GM19035 (cell line): ENCODE measurements at regions not wholly inside any gene's neighbourhood (a gene's known extent, or its start where the extent isn't known, plus 50 kb on each side); places are given as distances from the start of the nearest gene placed in this dataset.
"Not testable (repeated sequence)": the region's sequence is repeated elsewhere in the genome, so short reads cannot be mapped to it uniquely, and the experiment has no call there.

Experiments
- ATAC-seq: cut with Tn5 transposase; IDR thresholded peaks from one replicate; pipeline ENCODE4 v1.9.1; 2021; ENCODE audit not compliant: unreplicated experiment

DNA sequence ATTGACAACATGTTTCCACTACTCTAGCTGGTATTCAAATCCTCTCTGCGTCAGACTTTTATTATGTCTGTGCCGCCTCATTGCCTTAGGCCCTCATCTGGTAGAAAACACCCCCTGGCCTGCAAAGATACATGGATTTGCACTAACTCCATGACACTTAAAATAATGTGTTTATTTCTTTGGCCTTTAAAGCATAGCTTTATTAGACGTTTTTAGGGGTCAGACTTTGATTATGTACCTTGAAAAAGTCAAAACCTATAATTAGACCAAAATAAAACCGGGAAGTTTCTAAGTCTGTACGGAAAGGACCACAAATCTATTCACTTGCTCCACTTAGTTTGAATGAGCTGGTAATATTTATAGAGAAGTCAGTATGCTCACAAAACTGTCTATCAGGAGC, 357.9 kb upstream of the NOX3 start:
- ATAC-seq: no peak

GRCh38 chr6:155807243-155807642, 351.6 kb upstream of the NOX3 start:
- ATAC-seq: no peak

DNA sequence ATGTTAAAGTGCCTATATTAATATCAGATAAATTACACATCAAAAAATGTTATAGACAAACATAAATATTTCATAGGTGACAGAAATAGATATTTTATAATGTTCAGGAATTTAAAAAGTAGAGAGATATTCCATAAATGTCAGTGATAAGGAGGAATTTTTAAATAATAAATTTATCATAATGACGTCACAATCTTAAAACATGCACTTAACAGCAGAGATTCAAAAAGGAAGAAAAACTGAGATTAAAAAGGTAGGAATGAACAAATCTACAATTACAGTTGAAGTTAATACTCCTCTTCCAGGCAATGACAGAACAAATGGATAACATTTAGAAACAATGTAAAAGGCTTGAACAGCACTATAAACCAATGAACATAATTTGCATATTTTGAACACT, 345.4 kb upstream of the NOX3 start:
- no peak for ATAC-seq

- not testable (repeated sequence) for ATAC-seq
These were observed 343.2 kb upstream of the NOX3 start for GRCh38 chr6:155798876-155799275.

DNA sequence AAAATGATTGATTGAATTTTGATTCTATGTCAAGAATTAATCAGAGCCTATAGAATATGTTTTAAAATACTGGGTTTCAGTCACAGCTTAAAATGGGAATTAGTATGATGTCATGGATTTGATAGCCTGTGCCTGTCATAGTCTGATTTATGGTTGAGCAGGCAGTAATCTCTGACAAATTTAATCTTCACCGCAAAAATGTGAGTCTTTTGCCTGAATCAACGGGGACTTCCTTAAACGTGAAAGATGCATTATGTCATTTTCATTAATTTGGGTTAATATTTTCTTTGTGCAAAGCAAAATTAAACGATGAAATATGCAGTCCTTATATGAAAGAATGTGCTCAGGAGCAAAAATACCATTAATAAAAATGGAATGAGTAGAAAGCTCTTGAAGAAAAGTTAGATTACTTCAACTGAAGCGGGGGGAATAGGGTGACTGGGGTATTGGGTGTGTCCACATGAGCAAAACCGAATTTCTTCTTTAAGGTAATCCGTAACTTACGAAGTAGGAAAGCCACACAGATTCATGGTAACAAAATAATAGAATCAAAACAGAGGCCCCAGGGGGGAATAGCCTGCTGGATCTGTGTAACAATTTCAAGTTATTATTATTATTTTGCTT, 339.6 kb upstream of the NOX3 start:
- no peak for ATAC-seq

- no peak for ATAC-seq
These were observed 336.3 kb upstream of the NOX3 start for GRCh38 chr6:155791891-155792290.

DNA sequence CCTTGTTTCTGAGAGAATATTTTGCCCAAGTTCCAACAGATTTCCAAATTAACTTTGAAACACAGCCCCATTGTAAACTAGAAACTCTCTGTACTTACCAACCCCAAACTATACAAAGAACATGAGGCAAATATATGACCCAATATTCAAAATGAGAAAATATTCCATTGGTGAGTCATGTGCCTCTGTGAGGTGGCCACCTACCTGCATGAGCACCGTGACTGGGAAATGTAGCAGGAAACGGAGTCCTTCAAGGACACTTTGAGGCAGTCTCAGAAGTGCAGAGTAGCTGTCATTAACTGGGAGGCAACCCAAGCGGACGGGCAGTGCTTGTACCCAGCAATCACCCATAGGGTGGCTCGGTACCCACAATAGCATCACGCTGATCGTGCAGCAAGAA, 335.5 kb upstream of the NOX3 start:
- ATAC-seq: no peak

DNA sequence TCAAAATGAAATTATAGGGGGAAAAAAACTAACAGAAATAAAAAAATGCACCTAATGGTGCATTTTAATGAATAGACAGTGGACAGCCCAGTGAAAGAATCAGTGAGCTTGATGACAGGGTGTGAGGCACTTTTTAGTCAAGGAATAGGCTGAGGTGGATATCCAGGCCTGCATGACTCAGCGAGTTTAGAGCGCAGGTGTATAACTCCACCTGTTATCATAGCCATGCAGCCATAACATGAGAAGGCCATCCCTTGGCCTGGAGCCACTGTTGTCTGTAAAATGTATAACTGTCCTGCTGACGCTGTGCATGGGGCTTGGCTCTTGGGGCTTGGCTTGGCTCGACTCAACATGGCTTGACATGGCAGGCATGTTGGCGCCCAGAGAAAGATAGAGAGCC, 331.5 kb upstream of the NOX3 start:
- ATAC-seq: no peak

DNA sequence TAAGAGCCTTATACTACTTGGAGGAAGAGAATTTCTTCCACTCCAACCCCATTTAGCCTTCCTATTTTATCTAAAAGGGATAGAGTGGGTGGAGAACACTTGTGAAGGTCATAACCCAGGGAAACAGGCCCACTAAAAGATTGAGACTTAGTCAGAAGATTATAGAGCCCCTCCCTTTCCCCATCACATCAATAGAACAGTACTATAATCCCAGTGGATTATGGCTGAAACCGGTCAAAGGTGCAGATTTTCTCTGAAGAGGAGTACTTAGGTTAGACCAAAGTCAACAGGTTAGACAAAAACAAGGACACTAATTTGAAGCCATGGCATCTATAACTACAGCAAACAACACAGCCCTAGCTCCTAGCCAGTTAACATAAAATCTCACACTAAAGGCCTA, 330.9 kb upstream of the NOX3 start:
- no peak for ATAC-seq

GRCh38 chr6:155782739-155783459, 327.3 kb upstream of the NOX3 start:
- ATAC-seq: no peak

DNA sequence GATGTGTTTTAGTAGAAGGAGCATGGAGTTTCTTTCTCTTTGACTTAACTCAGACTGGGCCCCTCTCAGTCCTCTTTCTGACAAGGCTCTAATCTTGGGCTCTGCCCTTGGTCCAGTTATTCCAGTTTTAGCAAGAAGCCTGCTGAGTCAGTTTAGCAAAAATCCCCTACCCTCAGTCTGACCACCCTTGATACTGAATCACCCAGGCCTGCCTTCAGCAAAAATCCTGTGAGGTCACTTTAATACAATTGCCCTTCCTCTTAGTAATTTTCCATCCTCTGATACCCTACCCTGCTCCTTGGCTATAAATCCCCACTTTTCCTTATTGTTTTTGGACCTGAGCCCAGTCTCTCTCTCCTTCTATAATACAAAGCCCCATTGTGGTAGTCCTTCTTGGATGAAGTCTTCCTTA, 326.7 kb upstream of the NOX3 start:
- ATAC-seq: no peak

DNA sequence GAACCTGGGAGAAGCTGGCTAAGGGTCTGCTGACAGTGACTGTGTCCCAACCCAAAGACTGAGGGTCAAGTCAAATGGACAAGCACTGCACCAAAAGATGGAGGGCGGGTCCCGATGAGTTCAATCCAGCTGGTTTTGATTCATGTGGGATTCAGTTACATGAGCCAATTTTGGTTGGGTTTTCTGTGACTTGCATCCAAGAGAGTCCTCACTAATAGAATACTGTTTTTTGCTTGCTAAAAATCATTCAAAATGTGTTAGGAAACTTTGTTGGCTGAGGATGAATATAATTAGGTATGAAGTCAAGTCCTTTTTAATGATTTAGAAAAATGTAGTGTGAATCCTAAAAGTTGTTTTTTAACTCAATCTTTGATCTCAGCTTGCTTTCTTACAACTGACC, 323.8 kb upstream of the NOX3 start:
- no peak for ATAC-seq

GRCh38 chr6:155778336-155778735, 322.7 kb upstream of the NOX3 start:
- ATAC-seq: no peak

DNA sequence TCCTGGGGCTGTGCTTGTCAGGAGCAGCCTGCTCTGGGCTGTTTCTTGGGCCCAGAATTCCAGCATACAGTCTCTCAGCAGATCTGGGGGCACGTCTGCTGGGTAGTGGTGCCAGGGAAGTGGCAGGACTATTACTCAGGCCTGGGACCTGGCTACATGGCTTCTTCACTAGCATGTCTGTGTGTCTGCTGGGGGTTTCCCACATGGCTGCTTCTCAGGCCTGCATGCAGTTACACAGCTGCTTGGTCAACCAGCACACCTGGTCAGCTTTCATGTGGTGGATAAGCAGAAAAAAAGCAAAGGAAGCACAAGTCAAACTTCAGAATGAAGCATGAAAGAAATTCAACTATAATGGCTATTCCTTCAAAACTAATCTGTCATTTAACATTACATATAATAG, 316.2 kb upstream of the NOX3 start:
- no peak for ATAC-seq

DNA sequence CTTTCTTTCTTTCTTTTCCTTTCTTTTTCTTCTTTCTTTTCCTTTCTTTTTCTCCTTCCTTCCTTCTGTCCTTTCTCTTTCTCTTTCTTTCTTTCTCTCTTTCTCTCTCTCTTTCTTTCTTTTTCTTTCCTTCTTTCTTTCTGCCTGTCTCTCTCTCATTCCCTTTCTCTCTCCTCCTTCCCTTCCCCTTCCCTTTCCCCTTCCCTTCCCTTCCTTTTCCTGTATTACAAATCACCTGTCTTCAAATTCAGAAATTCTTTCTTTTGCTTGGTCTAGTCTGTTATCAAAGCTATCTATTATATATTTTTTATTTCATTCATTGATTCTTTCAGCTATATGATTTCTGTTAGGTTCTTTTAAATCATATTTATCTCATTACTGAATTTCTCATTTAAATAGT, 315.2 kb upstream of the NOX3 start:
- ATAC-seq: no peak

DNA sequence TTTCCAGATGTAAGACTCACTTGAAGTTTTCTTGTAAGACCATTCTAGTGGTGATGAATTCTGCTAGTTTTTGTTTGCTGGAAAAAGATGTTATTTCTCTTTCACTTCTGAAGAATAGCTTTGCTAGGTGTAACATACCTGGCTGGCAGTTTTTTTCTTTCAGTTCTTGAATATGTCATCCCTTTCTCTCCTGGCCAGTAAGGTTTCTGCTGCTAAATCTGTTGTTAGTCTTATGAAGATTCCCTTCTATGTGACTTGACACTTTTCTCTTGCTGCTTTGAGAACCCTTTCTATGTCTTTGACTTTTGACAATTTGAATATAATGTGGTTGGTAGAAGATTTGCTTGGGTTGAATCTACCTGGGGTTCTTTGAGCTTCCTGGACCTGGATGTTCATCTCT, 314.7 kb upstream of the NOX3 start:
- ATAC-seq: no peak

DNA sequence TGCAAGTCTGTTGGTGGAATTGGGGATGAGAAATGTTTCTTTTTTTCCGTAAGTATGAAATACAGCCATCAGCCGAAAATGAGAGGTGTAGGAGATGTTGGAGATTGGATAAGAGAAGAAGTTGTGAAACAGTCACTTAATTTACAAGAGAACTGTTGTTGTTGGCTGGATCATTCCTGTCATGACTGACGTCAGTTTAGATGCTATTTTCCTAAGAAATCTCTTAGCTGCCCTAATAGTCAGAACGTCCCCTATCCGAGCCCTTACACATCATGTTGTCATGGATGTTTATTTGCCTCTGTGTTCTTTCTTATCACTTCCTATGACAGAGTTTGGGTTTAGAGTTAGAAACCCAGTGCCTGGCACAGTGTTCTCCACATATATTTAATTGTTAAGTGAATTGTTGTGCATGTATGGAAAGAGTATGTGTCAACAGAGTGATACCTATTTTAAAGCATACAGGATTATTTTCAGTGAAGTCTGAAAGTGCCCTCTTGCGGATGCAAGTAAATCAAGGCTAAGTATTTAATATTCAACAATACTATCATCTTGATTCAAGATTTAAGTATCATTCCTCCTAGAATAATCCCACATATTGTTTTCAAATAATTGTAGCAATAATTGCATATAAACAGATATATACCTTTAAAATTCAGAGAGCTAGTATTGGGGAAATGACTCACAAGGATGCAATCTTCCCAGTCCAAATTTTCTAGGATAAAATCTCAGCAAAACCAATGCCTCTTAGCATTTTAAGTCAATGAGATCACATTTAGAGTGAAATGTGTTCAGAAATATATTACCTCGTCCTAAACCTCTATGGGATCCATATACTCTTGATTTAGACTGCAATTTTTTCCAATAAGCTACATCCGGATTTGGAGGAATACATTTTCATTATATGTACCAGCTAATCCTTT, 309.9 kb upstream of the NOX3 start:
- ATAC-seq: no peak

DNA sequence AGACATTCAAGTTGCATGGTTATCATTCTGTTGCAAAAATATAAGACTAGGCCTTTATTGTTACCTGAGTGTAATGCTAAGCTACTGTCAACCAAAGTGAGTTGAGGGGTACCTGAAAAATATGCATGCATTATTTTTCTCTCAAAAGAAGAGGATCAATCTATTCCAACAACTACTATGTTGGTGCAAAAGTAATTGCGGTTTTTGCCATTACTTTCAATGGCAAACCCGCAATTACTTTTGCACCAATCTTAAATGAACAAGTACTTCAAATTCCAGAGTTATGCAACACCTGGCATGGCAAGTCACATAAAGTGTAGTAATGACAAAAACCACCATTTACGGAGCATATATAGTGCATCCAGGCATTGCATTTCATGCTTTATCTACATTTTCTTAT, 307.0 kb upstream of the NOX3 start:
- ATAC-seq: no peak

- no peak for ATAC-seq
These were observed 299.8 kb upstream of the NOX3 start for GRCh38 chr6:155755452-155755851.

GRCh38 chr6:155748778-155749177, 293.1 kb upstream of the NOX3 start:
- ATAC-seq: not testable (repeated sequence)

DNA sequence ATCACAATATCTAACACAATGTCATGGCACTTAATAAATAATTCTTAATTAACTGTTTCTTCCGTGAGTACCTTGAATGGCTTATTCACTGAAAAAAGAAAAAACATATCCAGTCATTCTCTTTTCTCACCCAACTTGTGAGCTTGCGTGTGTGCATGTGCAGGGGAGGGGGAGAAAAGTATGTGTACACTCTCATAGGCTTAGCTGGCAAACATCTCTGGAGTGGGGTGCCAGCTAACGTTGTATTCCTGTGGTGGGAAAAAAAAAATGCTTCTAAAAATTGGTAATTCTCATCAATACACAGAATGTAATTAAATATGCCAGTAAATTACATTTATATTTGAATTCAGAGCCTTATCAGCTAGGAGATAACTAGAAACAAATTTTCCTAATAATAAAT, 291.9 kb upstream of the NOX3 start:
- ATAC-seq: no peak
